ENCODE measurements at regions not wholly inside any gene's neighbourhood (a gene's known extent, or its start where the extent isn't known, plus 50 kb on each side); places are given as distances from the start of the nearest gene placed in this dataset.
A peak's percentile ranks its signal among the peaks of the same experiment; 100 is the strongest.

GRCh38 chr5:135140446-135141204 is 106.6 kb upstream of the PITX1 start:
- BruUV-seq (replicated peaks): no TSS peak
- Histone ChIP-seq H3K4me3 (ENCODE audit: low read depth, low read length, poor library complexity, severe bottlenecking) (no peak overlapping the region), H3K4me1 (ENCODE audit: insufficient read depth, low read length, poor library complexity, severe bottlenecking) (no peaks in the 10 kb centered on the region), H3K9me3 (ENCODE audit: low read depth, low read length, poor library complexity, severe bottlenecking) (no peaks in the 10 kb centered on the region), H3K27me3 (replicated peaks; ENCODE audit: insufficient read depth, low read depth, low read length, poor library complexity) (no peaks in the 10 kb centered on the region), H3K36me3 (ENCODE audit: insufficient read depth, low read length, poor library complexity, severe bottlenecking) (no peaks in the 10 kb centered on the region), H3K27ac (ENCODE audit: low read depth, low read length, poor library complexity, severe bottlenecking) (no peak overlapping the region)
- DNase-seq (ENCODE audit: low spot score): no peak
- CTCF ChIA-PET: no interaction called here
- intact Hi-C loops (cut with micrococcal nuclease; ENCODE audit: unreplicated experiment): no loop called here
- POLR2A ChIA-PET (ENCODE audit: low non-redundant PET): no interaction called here
- TF ChIP-seq, protein P1, sequence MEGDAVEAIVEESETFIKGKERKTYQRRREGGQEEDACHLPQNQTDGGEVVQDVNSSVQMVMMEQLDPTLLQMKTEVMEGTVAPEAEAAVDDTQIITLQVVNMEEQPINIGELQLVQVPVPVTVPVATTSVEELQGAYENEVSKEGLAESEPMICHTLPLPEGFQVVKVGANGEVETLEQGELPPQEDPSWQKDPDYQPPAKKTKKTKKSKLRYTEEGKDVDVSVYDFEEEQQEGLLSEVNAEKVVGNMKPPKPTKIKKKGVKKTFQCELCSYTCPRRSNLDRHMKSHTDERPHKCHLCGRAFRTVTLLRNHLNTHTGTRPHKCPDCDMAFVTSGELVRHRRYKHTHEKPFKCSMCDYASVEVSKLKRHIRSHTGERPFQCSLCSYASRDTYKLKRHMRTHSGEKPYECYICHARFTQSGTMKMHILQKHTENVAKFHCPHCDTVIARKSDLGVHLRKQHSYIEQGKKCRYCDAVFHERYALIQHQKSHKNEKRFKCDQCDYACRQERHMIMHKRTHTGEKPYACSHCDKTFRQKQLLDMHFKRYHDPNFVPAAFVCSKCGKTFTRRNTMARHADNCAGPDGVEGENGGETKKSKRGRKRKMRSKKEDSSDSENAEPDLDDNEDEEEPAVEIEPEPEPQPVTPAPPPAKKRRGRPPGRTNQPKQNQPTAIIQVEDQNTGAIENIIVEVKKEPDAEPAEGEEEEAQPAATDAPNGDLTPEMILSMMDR (conservative IDR thresholded peaks at IDR 0.05; ENCODE audit: low read depth, low read length): no peak
- TF ChIP-seq EZH2 (IDR thresholded peaks at IDR 0.05; ENCODE audit: borderline replicate concordance, low read depth, low read length, poor library complexity, severe bottlenecking): no peak

- Histone ChIP-seq H3K27ac (ENCODE audit: low read depth, low read length, poor library complexity, severe bottlenecking) (no peak overlapping the region), H3K4me3 (ENCODE audit: low read depth, low read length, poor library complexity, severe bottlenecking) (no peak overlapping the region), H3K36me3 (ENCODE audit: insufficient read depth, low read length, poor library complexity, severe bottlenecking) (no peaks in the 10 kb centered on the region), H3K27me3 (replicated peaks; ENCODE audit: insufficient read depth, low read depth, low read length, poor library complexity) (no peaks in the 10 kb centered on the region), H3K4me1 (ENCODE audit: insufficient read depth, low read length, poor library complexity, severe bottlenecking) (no peaks in the 10 kb centered on the region), H3K9me3 (ENCODE audit: low read depth, low read length, poor library complexity, severe bottlenecking) (no peaks in the 10 kb centered on the region)
- intact Hi-C loops (cut with micrococcal nuclease; ENCODE audit: unreplicated experiment): no loop called here
- ChIA-PET POLR2A (ENCODE audit: low non-redundant PET) (no interaction called here), CTCF (interaction anchor here (0.6 kb wide), 1 partner anchor 11 kb away, joined by 9 read pairs; no protein-coding TSS in a partner anchor)
- peak; percentile 53 for DNase-seq (ENCODE audit: low spot score)
- no peak for TF ChIP-seq EZH2 (IDR thresholded peaks at IDR 0.05; ENCODE audit: borderline replicate concordance, low read depth, low read length, poor library complexity, severe bottlenecking)
- TF ChIP-seq, protein P1 (conservative IDR thresholded peaks at IDR 0.05; ENCODE audit: low read depth, low read length): no peak
- BruUV-seq (replicated peaks): no TSS peak
Measured at GRCh38 chr5:135139381-135140134, 105.5 kb upstream of the PITX1 start.

GRCh38 chr5:135138116-135138850 is 104.3 kb upstream of the PITX1 start:
- CTCF ChIA-PET: no interaction called here
- no peak for DNase-seq (ENCODE audit: low spot score)
- no peaks in the 10 kb centered on the region for H3K4me1 ChIP-seq (ENCODE audit: insufficient read depth, low read length, poor library complexity, severe bottlenecking)
- H3K9me3 ChIP-seq (ENCODE audit: low read depth, low read length, poor library complexity, severe bottlenecking): no peaks in the 10 kb centered on the region
- intact Hi-C loops (cut with micrococcal nuclease; ENCODE audit: unreplicated experiment): no loop called here
- no peaks in the 10 kb centered on the region for H3K36me3 ChIP-seq (ENCODE audit: insufficient read depth, low read length, poor library complexity, severe bottlenecking)
- no peak for TF ChIP-seq EZH2 (IDR thresholded peaks at IDR 0.05; ENCODE audit: borderline replicate concordance, low read depth, low read length, poor library complexity, severe bottlenecking)
- TF ChIP-seq, protein P1 (conservative IDR thresholded peaks at IDR 0.05; ENCODE audit: low read depth, low read length): no peak
- H3K4me3 ChIP-seq (ENCODE audit: low read depth, low read length, poor library complexity, severe bottlenecking): no peak overlapping the region
- no peaks in the 10 kb centered on the region for H3K27me3 ChIP-seq (replicated peaks; ENCODE audit: insufficient read depth, low read depth, low read length, poor library complexity)
- no TSS peak for BruUV-seq (replicated peaks)
- POLR2A ChIA-PET (ENCODE audit: low non-redundant PET): no interaction called here
- H3K27ac ChIP-seq (ENCODE audit: low read depth, low read length, poor library complexity, severe bottlenecking): no peak overlapping the region
